Skeletal muscle tissue (tissue), 1 donor: ENCODE measurements at regions not wholly inside any gene's neighbourhood (a gene's known extent, or its start where the extent isn't known, plus 50 kb on each side); places are given as distances from the start of the nearest gene placed in this dataset. TPM values are rescaled to one million over a fixed set of nuclear protein-coding genes. Genes with fewer than 3 reads are reported as not detected.

Experiments used
- small RNA-seq: library from RNA; depleted of rRNA; stranded (forward); fragments of <200 nt; gene quantifications from one replicate; pipeline ENCODE3, GENCODE V24; 2014

Small RNA genes in the stretch of these regions (small RNA-seq; reads per million reads assigned to genes)
- gene RNU6-617P = not detected
